HG03095 (cell line): ENCODE measurements at regions not wholly inside any gene's neighbourhood (a gene's known extent, or its start where the extent isn't known, plus 50 kb on each side); places are given as distances from the start of the nearest gene placed in this dataset.

ENCODE experiments used
- ATAC-seq: cut with Tn5 transposase; IDR thresholded peaks from one replicate; pipeline ENCODE4 v1.9.1; 2021; ENCODE audit warnings: moderate library complexity; ENCODE audit not compliant: unreplicated experiment

DNA sequence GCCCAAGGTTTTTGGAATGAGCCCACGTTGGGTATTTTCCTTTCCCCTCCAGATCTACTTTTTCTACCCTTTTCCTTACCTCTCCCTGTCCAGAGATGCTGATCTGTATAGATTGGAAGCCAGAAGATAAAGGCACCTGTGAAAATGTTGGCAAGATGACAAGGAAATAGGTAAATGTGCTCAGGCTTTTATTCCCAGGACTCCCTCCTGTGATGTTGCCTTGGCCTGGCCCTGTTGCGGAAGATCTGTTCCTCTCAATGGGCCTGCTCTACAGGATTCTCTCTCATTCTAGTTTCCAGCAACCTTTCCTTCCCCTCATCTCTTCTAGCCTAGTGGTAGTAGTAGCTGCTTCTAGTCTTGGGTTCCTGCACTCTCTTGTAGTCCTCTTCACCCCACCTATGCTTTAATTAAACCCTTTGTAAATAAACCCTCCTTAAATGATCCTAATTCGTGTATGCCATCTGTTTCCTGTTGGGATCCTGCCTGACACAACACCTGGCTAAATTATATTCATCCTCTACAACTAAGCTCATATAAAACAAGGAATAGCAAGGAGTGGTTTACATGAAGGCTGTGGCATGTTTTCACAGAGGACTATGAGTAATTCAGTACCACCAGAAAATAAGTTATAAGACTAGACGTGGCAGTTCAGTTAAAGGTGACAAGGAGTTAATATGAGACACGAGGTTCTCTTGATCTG lies 95.7 kb upstream of the MAOA start:
- no peak for ATAC-seq

DNA sequence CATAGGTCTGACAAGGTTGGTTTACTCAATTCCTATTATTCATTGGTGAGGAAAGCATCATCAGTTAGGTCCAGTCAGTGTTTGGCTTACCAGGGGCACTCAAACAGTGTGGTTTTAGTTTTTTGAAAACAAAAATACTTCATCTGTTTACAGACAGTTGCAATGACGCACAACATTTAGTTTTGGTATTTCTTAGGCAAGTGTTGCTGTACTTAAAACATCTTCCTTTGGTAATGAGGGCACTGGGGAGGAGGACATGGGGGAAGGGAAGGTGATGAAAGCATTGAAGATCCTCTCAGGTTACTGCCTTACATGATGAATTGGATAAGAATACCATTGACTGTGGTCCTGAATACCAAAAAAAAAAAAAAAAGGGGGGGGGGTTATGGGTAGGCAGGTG lies 93.7 kb upstream of the MAOA start:
- ATAC-seq, result no peak

DNA sequence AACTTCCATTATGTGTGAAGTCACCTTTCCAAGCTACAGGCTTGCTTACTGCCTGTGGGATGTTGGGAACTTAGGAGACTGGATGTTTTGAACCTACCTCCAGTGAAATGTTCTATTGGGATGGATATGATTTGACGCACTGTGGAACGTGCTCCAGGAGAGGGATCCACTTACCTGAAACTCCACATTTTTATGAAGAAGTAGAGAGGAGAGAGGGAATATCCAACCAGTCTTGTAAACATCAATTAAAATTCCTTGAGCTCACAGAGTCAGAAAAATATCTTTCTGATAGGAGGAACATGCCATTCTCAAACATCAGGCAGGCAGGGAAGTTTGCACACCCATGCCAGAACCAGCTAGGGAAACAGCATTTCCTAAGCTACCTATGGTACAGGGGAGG lies 91.1 kb upstream of the MAOA start:
- no peak for ATAC-seq

DNA sequence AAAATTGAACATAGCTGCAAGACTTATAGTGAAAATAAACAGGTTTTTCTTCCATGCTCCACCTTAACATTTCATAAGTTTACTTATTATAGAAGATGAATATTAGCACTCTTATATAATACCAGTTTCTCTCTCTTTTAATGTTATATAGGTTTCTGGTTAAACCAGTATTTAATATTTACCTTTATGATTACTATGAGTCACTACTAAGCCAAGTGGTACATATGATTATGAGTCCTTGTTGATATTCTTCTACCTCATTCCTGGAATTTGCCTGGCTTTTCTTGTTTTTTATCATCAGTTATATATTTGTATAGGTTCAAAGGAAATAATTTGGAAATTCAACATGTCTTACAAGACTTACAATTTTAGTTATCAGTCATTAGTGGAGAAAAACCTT lies 89.9 kb upstream of the MAOA start:
- ATAC-seq, result no peak

DNA sequence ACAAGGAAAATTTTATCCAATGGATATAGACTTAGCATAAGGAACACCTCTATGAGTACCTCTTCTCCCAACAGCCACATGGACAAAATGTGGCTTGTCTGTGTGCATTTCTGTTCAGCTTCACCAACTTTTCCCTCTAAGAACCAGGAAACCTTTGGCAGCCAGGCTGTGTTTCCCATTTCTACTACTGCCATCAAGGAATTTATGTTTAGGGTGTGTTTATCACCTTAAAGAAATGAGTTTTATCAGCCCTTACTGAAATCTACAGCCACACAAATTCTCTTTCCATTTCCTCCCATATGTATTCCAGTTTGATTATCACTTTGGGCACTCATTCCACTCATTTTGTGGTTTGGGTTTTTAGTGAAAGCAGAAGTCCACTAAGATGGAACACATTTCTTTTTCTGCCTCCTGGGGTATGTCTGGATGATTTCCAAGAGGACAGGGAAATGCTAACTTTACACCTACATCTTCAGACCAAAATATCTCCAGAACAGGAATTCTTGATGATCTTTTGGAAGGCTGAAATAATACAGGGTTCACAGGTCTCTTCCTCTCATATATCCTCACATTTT lies 82.6 kb upstream of the MAOA start:
- no peak for ATAC-seq

DNA sequence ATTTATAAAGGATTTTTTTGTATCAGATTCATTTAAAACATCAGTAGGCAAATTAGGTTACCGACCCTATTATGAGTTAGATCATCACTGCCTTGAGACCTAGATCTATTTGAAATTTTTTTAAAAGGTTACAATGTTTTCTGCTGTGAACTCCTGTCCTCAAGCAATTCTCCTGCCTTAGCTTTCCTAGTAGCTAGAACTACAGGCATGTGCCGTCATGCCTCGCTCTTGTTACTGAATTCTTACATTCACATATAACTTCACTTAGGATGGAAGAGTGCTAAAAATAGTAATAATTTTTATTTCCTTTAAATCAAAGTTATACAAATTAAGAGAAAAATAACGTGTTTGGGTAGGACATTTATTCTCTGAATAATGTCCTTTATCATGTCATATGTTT lies 75.5 kb upstream of the MAOA start:
- ATAC-seq, result no peak

DNA sequence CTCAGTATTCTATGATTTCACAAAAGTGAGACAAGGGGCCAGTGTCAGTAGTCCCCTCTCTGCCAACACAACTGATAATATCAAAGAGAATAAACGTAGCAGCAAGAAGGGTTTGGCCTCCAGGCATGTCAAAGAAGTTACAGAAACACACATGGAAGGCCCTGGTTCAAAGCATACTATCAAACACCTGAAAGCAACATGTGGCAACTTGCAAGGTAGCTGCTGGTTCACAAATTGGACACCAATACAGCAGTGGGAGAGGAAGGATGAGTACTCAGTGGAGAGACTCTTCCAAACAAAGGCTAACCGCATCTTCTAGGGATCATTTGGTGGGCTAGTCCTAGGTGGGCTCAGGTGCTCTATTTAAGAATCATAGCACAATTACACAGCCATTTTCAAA lies 74.9 kb upstream of the MAOA start:
- ATAC-seq, result no peak

DNA sequence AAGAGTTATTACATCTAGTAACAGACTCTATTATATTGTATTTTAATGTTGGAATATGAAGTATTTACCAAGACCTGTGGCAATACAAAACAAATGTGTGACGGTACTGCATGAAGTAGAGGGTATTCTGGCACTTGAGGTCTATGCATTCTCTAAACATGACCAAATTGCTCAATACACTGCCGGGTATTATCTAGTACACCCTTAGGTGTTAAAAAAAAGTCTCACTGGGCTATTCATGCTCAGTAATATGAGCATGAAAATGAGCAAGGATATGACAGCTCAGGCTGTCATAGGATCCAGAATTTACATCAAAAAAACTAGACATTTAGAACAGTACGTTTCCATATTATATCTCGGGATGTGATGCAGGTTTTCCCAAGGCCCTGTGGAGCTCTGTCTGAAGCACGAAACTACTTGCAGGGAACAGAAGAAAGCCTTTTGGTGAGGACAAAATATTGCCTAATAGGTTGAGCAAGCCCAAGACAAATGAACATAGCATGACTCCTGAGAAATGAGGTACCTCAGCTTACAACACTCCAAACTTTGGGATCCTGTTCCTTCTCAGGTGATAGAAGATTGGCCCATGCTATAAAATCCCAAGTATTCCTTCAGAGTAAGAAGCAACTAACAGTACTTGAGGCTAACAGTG lies 74.1 kb upstream of the MAOA start:
- ATAC-seq, result no peak

DNA sequence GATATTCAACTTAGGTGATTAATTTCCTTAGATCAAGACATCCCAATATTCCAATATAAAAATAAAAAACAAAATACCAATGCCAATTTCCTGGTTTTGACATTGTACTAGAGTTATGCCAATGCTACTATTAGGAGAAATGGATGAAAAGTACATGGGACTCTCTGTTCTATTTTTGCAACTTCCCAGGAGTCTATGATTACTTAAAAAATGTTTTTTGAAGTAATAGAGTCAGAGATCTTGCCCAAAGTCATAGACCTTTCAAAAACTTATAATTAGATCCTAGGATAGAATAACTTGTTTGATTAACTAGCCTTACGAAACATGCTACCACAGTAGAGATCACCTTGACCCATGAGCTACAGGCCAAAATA lies 73.6 kb upstream of the MAOA start:
- no peak for ATAC-seq

DNA sequence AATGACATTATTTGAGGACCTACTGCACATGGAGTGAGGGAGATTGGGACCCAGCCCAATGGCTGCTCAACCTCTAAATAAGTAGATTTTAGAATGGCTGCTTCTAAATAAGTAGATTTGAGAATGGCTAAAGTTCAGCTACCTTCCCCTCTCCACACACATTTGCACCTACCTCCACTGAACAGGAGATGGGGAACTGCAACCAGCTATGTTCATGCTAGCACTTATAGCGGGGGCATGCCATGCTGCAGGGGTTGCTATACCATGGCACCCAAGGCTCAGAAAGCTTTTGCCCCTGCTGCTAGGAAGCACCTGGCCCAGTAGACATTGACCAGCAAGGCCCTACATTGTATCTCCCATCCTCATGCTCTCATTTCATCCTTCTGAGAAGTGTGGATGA lies 70.2 kb upstream of the MAOA start:
- no peak for ATAC-seq

DNA sequence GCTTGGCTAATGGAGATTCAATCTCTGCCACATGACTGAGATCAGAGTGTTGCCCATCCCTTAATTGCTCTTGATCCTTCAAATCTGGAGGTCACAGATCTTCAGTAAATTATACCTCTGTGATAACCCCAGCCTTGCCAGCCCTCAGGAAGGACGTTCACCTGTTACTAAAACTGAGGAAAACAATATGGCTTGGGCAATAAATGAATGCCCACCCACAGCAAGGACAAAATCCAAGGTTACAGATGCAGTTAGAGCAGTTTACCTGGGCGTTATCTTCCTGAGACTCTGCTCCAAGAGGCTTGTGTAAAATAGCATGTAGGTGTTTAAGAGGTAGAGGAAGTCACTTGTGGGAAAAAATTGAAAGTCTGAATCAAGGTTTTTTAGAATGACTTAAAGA lies 69.3 kb upstream of the MAOA start:
- no peak for ATAC-seq

DNA sequence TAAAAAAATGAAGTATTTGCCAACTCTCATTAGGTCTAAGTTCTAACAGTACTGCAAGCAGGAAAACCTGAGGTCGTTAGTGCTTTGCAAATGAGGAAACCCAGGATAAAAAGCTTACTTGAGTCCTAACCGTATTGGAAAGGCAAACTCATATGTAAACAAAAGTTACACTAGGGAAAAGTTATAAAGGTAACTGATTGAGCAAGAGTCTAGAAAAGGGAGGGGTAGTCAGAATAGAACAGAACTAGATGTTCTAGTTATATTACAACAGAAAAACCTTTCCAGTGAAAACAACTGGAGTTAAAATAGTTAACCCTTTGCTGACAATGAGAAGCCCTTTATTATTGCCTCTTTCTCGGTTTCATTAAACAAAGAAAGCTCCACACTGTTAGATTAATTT lies 66.4 kb upstream of the MAOA start:
- ATAC-seq, result no peak

DNA sequence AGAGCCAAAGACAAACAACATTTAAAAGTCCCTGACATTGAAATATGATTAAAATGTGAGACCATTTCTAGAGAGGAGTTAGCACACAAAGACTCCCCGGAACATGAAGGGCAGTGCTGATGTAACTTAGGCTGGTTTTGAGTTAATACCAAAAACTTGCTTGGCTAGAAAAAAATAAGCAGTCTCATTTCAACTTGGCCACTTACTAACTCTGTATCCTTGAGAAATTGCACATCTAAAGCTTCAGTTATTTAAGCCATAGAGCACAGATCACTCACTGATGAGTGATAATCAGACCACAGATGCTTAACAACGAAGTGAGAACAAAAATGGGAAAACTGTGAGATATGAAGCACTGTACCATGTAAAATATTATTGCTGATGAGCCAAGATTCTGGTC lies 65.9 kb upstream of the MAOA start:
- ATAC-seq, result no peak

DNA sequence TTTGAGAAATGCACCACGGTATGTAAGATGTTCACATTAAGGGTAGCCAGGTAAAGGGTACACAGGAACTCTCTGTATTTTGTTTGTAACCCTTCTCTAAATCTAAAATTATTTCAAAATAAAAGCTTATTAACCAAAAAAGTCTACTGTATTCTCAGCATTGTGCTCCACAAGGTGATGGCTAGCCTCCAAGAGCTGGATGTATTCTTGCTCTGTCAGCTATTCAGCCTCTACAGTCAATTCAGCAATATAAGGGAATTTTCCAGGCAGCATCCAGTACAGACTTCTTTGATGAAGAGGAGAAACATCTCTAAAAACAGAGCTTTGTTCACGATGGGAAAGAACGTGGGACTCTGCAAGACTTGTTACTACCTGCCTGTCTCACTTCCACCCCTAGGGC lies 63.5 kb upstream of the MAOA start:
- no peak for ATAC-seq

DNA sequence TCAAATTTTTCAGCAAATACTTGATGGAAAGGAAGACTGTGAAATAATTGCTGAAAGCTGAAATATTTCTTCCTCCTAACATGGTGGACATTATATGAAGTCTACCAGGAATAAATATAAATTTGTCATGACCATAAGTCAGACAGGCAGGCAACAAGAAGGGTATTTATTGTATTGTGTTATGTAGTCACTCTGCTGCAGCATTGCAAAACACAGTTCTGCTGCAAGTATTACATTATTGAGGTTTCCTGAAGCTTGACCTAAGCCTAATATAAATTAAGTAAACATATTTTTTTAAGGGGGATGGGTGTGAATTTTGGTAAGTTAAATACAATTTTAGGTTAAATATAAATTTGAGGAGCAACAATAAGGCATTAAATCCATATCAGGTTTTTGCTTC lies 60.2 kb upstream of the MAOA start:
- ATAC-seq, result no peak

DNA sequence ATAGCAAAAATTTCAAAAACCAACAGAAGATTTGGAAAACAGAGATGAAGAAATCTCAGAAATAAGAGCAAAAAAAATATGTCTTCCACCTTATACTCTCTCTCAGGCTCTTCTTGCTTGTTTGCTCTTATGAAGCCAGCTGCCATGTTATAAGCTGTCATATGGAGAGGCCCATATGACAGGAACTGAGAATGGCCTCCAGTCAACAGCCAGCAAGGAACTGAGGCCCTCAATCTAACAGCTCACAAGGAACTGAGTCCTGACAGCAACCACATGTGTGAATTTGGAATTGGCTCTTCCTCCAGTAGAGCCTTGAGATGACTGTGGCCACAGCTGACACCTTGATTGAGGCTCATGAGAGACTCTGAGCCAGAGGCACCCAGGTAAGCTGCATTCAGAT lies 51.3 kb upstream of the MAOA start:
- ATAC-seq, result no peak

DNA sequence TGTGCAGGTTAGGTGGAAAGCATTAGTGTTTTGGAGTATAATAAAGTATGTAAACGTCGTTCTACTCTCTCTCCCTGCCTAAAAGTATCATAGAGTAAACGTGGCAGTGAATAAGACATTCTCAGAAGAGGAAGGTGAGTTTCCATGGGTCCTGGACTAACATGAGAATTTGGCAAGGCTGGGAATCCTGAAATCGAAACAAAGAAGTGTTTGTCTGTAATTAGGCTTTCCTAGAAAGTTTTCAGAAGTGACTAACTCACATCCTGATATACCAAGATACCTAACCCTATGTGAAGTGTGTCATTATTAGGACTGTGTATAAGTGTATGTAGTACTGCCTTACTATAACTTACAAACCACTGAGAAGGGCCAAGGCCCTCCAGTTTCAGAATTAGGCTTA lies 50.7 kb upstream of the MAOA start:
- ATAC-seq, result no peak
